DND-41 (cell line): ENCODE measurements at regions not wholly inside any gene's neighbourhood (a gene's known extent, or its start where the extent isn't known, plus 50 kb on each side); places are given as distances from the start of the nearest gene placed in this dataset.
"Not testable (repeated sequence)": the region's sequence is repeated elsewhere in the genome, so short reads cannot be mapped to it uniquely, and the experiment has no call there.

Experiments
- CTCF ChIP-seq: IDR thresholded peaks from 2 replicates; pipeline ENCODE4 v1.5.1; 2012; ENCODE audit warnings: borderline replicate concordance, low read length, moderate library complexity, mild to moderate bottlenecking; ENCODE audit not compliant: poor library complexity, severe bottlenecking; ENCODE audit errors: extremely low read depth
- EZH2 ChIP-seq: IDR thresholded peaks from 3 replicates; pipeline ENCODE4 v1.6.1; 2012; ENCODE audit warnings: borderline replicate concordance, low read depth, mild to moderate bottlenecking, moderate library complexity, low read length, inconsistent platforms; ENCODE audit not compliant: severe bottlenecking

- TF ChIP-seq CTCF, EZH2: not testable (repeated sequence)
Observed at GRCh38 chr16:33965534-33965933, 506.1 kb downstream of the TP53TG3F start.
